HG03521 (cell line): ENCODE measurements at regions not wholly inside any gene's neighbourhood (a gene's known extent, or its start where the extent isn't known, plus 50 kb on each side); places are given as distances from the start of the nearest gene placed in this dataset.

Experiments used
- ATAC-seq: cut with Tn5 transposase; IDR thresholded peaks from one replicate; pipeline ENCODE4 v1.9.1; 2021; ENCODE audit warnings: mild to moderate bottlenecking, moderate library complexity; ENCODE audit not compliant: unreplicated experiment

- ATAC-seq, result no peak
Observed at GRCh38 chr13:47008318-47008717, 111.5 kb upstream of the HTR2A start.

DNA sequence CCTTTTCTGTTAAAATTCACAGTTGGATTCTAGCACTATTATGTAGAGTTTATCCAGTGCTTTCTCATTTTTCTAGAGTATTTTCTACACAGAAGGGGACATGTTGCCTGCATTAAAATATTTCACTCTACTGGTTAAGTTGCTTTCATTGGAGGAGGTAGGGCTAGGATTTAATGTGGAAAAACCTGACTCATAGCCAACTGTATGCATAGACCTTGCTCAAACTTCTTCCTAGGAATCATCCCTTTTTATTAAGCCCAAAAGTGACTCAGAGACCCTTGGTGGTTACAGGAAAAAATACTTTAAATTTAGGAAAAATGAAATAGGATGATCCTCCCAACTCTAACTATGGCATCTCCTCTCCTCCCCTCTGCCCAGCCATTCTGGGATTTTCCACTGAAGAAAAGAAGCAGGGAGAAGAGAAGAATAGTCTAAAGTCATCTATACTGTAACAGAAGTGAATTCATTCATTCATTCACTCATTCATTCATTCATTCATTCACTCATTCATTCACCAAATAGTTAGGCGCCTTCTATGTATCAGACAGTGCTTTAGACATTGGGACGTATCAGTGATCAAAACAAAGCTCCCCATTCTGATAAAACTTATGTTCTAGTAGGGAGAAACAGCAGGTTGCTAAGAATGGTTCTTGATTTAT is 109.0 kb upstream of the HTR2A start:
- no peak for ATAC-seq

GRCh38 chr13:47004540-47004939 is 107.7 kb upstream of the HTR2A start:
- no peak for ATAC-seq

DNA sequence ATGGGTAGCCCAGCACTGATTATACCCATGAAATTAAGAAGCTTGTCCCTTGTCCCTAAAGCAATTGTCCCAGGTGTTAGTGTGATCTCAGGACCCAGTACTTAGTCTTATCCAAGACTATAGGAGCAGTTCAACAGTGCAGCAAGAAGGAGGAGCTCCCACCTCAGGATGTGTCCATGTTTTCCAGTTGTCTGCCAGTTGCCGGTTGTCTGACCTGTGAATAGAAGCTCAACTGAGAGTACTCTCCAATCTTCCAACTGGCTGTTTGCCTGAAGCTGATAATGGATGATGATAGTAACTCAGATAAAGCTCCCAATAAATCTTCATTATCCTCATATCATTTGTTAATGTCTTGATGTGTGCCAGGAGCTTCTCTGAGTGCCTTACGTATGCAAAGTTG is 107.2 kb upstream of the HTR2A start:
- ATAC-seq, result no peak

DNA sequence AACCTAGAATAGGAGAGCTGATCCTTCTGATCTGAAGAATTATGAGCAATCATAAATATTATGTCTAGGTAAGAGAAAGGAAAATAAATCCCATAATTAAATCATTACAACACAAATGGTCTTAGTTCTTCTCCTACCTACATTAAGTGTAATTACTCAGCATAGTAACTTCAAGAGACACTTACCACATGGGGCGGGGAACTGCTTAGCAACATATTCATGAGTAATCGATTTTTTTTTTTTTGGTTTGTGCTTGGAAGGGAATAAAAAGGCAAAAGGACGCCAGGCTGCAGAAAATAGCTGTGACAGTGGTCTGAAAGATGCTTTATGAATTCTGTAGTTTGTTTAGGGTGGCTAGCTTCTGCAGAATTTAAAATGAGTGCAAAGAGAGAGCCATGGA is 103.3 kb upstream of the HTR2A start:
- no peak for ATAC-seq

DNA sequence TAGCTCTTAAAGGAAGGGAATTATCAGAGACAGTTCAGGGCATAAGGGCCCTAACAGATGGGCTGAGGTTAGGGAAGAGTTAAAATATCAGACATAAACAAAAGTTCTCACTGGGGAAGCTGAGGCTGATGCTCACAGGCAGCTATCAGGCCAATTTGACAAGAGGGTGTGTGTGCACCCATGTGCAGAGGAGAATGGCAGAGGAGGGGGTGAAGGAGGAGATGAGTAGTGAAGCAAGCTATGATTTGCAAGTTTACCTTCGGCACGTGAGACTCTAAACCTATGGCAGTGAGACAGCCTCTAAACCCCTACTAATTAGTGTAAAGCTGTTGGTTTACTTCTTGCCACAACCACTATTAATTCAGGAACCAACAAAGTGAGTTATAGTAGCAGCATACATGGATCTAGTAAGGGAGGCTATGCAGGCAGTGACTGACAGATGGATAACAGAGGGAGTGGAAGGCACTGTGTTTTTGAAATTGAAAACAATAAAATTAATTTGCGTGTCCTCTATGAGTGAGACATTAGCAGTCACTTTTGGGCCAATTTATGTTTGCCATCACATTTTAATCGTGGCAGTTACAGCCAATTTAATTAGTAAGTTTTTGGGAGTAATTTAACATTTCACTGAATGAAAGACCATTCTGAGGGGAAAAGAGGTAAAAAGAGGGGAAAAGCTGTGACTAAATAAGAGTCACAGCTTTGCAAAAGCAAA is 99.6 kb upstream of the HTR2A start:
- peak; percentile 26 for ATAC-seq

- peak; percentile 80 for ATAC-seq
Observed at GRCh38 chr13:46995874-46996273, 99.0 kb upstream of the HTR2A start.

DNA sequence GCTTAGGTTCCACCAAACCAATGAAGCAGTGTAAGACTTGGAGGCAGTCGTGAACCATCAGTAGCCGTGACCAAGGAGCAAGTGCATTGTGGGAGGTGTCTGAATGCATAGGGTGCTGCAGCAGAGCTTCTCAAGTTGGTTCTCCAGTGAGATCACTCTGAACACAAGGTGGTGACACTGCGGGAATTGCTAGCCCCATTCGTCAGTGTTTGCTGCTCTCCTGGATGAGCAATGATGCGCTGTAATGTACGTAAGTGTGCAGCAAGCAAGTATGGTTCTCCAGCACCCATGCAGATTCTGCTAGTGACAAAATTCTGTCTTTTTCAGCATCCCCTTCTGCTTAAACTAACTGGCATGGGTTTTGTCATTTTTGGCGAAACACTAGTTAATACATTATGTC is 97.6 kb upstream of the HTR2A start:
- no peak for ATAC-seq

DNA sequence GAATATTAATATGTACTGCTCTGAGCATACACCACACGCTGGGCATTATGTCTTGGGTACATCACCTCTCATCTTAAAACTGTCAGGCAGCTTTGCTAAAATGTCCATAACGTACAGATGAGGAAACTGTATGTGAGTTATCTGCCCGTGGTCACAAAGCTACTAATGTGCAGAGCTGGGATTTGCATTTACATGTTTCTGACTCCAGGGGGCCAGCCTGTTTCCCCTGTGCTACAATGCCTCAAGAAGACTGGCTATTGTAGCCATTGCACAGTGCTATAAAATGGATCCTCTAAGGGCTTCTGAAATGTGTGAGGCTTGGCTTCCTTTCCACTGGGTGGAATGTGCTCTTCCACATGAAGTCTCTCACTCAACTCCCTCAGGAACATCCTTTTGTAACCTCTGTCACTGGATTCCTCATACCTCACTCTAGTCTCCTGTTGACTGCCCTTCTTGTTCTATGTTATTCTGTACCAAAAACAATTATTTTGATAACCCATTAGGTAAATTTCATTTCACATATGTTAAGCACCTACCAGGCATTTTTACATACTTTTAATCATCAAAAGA is 95.6 kb upstream of the HTR2A start:
- ATAC-seq, result peak; percentile 59

DNA sequence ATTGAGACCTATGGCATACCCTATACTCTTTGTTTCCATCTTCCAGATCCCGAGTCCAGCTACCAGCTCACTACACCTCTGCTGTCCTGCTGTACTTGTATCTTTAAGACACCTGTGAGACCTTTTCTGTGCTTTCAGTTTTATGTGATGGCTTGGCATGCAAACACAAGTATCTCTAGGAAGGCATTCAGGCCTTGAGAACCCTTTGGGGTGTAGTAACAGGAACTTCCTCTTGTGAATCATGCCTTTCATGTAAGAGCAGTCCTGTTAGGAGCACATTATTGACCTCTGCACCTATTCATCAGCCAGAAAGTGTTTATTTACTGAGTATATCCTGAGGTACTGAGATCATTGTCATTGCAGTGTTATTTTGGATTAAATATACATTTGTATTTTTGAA is 87.0 kb upstream of the HTR2A start:
- ATAC-seq, result peak; percentile 79

- ATAC-seq, result peak; percentile 80
Observed at GRCh38 chr13:46982856-46983582, 86.2 kb upstream of the HTR2A start.

DNA sequence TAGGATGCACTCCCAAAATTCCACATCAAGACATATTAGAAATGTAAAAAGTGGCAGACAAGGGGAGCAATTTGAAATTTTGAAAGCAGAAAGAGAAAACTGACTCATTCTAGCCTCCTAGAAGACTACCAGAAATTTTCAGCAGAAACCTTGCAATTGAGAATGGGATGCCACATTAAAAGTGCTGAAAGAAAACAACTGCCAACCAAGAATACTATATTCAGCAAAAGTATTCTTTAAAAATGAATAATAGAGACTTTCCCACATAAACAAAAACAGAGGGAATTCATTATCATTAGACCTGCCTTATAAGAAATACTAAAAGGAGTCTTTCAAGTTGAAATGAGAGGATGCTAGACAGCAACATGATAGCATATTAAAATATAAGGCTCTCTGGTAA is 78.3 kb upstream of the HTR2A start:
- ATAC-seq, result no peak

DNA sequence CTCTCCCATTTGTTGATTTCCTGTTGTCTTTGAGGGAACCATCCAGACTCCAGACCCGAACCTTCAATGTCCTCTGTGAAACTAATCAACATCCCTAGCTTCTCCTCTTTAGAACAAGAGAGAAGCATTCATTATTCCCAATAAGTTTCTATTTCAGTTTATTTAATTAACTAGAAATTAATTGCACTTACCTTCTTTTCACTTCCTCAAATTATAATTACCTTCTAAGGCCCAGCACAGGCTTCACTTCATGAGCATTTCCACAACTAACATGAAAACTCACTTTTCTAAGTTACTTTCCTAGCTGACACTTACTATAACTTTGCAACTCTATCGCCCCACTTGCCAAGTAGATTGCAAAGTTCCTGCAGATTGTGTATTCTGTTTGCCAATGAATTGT is 71.6 kb upstream of the HTR2A start:
- ATAC-seq, result no peak

DNA sequence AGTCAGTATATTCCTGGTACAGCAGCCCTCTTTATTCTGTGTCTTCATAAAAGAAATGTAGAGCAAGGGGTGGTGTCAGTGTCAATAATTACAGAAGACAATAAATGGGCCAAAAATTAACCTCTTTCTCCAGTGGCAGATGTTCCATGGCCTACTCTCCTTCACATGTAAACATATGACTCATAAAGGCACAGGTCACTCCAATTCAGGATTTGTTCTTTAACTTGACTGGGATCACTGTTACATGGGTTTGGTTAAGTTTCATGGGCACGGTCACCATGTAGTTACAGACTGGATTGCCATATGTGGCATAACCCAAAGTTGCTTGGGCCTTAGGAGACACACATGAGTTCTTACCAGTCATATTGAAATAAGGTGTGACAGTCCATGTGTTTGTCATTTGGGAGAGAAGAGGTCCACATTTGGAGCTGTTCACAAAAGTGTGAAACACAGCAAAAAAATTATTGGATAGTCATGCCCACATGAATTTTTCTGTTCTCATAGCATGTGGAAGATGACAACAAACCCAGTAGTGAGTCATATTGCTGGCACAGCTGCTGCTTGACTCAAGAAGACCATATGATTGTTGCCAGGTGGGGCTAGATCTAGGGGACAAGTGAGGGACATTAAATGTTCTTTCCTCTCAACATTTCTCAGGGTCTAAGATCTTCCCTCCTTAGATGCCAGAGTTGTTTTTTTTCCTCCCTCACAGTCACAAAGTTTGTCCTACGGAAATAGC is 68.1 kb upstream of the HTR2A start:
- ATAC-seq, result no peak

DNA sequence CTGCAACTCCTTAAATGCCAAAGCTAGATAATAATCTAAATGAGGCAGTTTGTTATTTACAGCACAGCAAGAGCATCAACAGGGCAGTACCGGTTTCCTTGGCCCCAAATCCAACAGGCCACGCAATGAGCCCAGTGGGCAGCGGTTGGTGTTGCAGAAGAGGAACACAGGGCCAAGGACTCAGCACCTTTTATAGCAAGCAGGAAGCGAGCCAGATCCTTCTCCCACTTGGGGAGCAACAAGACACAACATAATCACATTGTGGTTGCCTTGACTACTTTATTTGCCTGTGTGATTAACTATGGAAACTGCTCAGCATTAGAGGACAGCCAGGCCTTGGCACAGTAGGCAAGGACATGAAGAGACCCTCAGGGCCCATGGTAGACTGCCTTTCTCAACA is 67.1 kb upstream of the HTR2A start:
- ATAC-seq, result no peak

GRCh38 chr13:46962281-46962941 is 65.6 kb upstream of the HTR2A start:
- no peak for ATAC-seq

- ATAC-seq, result peak; percentile 99
Observed at GRCh38 chr13:46961719-46962118, 64.9 kb upstream of the HTR2A start.

DNA sequence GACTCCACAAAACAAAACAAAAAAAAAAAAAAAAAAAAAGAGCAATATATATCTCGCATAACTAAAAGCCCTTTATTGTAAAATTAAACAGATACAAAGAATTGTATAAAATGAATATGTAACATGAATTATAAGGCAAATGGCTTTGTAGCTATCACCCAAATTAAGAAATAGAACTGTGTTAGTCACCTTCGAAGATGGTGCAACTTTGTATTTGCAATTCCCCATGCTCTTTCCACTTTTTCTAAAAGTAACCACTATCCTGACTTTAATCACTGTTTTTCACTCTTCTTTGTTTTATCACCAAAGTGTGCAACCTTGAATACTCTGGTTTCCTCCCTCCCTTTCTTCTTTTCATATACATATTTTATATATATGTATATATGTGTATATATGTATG is 57.1 kb upstream of the HTR2A start:
- ATAC-seq, result no peak

GRCh38 chr13:46953331-46953730 is 56.5 kb upstream of the HTR2A start:
- ATAC-seq, result no peak

DNA sequence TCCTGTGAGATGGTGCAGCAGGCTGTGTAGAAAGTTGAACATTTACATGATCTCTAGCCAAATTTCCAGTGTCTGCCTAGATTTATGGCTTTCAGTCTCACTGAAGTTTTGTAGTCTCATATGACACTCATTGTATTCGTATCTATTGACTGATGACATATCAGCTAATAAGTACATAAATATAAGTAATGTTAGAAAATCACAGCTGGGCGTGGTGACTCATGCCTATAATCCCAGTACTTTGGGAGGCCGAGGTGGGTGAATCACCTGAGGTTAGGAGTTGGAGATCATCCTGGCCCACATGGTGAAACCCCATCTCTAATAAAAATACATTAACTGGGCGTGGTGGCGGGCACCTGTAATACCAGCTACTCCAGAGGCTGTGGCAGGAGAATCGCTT is 54.7 kb upstream of the HTR2A start:
- ATAC-seq, result no peak

DNA sequence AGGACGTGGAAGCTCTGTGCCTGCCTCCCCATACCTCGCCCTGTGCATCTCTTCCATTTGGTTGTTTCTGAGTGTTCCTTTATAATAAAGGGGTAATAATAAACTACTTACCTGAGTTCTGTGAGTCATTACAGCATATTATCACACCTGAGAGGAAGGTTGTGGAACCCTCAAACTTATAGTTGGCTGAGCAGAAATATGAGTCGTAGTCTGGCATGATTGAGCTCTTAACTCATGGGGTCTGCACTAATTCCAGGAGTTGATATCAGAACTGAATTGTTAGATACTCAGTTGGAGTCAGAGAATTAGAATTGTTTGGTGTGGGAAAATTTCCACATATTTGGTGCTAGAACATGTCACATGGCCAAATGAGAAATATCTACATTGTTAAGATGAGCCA is 52.4 kb upstream of the HTR2A start:
- ATAC-seq, result no peak
